Activated CD8-positive, alpha-beta memory T cell treated with anti-CD3 and anti-CD28 coated beads for 1 hour (primary cell): ENCODE measurements at regions not wholly inside any gene's neighbourhood (a gene's known extent, or its start where the extent isn't known, plus 50 kb on each side); places are given as distances from the start of the nearest gene placed in this dataset.
"Not testable (repeated sequence)": the region's sequence is repeated elsewhere in the genome, so short reads cannot be mapped to it uniquely, and the experiment has no call there.

Source experiments
- DNase-seq, 2 donors: peaks; one replicate each; pipeline ENCODE4 v3.0.0-alpha.2; 2020; ENCODE audit warnings: low read depth in 1 of 2; ENCODE audit errors: extremely low read depth in 1 of 2

DNA sequence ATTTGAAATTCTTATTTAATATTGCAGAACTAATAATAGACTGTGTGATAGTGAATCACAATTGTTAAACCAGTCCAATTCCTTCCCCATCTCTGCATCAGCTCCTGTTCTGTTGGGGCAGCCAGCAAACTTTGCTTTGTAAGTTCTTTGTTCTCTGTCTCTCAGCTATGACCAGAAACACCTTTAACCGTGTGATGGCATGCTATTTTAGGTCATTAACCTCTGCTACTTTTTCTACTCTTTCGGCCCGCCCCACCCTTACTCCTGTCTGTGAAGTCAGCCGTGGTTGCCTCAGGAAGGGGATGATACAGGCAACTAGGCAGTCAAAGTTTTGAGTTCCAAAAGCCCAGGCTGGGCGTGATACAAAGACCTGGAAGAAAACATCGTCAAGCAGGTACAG lies 51.3 kb upstream of the EGFL6 start:
- DNase-seq = no peak

DNA sequence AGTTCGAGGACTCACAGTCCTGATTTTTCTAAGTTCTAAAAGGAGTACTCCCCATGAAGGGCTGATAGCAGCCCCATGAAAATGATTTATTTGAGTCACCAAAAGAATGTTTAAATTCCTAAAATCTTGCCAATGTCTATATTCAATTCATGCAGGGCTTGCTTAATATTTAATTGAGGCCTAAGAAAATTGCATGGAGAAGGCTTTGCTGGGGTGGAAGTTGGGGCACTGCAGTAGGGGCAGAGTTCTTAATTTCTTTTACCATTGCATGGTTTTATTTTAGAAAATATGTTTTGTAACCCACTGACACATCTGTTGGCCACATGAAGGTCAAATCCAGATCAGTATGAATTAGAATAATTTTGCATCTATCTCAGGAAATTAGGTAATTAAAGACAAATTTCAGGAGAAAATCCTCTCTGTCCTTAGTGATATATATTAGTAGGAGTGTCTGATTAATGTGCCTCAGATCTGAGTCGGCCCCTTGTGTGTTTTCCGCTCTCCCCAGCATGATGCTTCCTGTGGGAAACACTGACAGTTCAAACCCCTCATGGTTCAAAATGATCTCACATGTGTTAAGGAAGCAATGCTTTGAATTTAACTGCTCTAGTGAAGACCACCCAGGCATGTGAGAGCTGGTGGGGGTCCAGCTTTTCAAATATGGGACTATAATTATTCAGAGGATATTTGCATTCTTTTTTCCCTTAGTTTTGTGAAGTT lies 54.0 kb upstream of the EGFL6 start:
- DNase-seq = no peak

DNA sequence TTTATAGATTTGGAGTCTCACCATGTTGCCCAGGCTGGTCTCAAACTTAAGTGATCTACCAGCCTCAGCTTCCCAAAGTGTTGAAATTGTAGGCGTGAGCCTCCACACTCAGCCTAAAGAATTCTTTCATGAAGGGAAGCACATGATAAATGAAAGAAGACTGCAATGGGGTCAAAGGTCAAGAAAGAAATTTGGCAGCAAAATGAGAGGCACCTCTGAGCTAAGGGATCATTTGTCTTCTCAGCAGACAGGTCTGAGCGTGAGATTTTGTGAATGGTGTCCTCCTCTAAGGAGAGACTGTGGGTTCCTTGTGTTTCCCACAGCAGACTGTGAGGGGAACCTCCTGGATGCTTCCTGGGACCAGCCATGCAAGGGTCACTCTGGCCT lies 57.5 kb upstream of the EGFL6 start:
- no peak for DNase-seq

DNA sequence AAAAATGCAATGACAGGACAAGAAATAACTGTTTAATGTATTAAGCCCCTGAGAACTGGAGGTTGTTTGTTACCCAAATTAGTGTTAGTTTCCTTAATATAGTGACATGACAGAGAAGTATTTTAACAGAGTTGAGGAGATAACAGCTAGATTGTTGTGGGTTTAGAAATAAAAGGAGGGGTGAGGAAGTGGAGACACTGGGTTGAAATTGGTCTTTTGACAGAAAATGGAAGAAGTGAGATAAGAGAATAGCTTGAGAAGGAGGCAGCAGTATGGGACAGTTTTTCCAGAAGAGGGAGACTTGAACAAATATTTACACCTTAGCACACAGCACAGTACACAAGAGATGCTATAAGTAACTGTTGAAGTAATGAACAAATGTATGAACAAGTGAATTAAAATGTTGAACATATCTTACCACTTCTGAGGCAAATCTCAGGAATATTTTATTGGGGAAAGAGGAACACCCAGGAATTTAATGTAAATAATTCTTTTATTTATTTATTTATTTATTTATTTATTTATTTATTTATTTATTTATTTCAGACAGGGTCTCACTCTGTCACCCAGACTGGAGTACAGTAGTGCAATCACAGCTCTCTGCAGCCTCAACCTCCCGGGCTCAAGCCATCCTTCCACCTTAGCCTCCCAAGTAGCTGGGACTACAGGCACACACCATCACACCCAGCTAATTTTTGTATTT lies 58.0 kb upstream of the EGFL6 start:
- no peak for DNase-seq

DNA sequence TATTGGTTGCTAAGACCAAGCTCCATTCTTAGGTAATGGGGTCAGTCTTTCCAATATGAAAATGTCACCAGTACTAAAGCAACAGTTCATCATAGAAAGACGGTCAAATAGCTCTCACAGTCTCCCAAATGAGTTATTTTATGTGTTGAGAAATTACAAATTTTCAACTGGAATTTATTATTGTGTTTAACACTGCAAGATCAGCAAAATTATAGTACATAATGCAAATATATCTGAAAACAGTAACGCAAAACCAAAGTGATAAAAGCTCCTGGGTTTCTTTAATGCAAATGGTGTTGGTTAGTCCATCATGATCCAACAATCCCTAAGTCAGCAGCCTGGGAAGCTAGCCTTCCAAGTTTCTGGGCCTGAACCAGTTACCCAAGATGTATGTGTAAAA lies 61.5 kb upstream of the EGFL6 start:
- DNase-seq = no peak

DNA sequence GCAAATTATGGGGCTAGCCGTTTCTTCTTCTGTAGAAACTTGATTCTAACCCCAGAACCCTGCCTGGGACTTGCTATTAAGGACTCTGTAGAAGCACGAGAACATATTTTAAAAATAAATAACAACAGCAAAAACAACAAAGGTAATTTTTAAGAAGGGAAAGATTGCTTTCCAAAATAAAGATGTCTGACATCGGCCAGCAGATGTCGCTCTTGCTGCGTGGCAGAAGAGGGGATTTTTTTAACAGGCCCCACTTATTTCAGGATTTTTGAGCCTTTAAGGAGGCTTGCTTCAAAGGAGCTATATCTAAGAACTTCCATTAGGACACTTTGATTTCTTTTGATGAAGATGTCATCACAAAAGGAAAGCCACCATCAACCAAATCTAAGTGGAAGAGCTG lies 62.8 kb upstream of the EGFL6 start:
- peak; percentile 11 to 23 for DNase-seq

DNA sequence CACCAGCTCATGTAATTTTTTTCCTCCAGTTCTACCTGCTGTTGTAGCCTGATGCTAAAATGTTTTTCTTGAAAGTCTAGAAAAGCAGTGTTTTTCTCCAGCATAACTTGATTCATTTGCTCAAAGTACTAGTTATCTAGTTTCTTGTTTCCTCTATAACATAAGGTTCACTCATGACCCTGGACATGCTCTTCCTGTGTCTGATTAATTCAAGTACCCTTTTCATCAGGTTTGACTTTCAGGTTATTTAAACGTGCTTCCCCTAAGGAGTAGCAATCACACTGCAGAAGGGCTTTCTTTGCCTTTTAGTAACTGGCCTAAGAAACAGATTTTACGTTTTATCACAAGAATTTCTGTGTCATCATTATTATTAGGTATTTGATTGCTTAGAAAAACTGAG lies 66.8 kb upstream of the EGFL6 start:
- no peak for DNase-seq

DNA sequence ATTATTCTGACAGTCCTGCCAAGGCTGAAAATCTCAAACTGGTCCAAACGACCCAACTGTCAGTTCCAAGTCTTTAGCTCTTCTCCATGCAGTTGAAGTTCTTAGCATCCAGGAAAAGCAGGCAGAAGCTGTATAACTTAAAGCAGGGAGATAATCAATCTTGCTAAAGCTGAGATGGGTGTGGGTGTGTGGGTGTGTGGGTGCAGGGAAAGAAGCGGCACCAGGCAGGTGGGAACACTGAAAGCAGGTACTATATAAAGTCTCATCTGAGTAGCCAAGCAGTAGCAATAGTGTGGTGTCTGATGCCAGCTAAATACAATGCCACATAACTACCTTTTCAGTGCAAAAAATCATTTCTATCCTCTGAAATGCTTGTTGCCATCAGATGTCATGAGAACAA lies 69.7 kb upstream of the EGFL6 start:
- DNase-seq = no peak

DNA sequence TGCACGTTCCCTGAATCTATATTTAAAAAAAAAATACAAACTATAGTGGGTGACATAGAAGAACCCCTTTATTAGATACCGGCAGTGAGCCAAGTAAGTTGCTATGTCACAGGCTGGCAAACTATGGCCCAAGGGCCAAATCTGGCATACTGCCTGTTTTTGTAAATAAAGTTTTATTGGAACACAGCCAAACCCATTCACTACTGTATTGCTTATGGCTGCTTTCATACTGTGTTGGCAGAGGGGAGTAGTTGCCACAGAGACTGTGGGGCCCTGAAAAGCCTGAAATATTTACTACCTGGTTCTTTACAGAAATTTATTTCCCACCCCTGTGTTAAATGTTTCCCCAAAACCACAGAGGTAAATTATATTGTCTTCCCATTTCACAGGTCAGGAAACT lies 71.2 kb upstream of the EGFL6 start:
- DNase-seq = no peak

DNA sequence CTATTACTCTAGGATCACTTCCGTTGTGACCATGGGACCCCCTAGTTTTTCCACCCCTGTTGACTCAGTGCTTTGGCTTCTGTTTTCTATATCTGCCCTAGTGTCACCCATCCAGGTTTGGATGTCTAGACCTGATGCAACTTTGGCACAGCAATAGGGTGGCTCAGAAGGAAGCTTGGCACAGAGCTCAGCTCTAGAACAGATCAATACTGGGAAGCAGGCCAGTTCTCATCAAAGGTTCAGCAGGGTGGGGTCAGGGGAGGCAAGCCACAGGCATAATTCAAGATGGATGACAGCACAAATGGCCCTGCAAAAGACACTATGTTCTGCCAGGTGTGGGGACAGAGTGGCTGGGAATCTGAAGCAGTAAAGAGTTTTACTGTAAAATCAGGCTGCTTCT lies 74.2 kb upstream of the EGFL6 start:
- no peak for DNase-seq

DNA sequence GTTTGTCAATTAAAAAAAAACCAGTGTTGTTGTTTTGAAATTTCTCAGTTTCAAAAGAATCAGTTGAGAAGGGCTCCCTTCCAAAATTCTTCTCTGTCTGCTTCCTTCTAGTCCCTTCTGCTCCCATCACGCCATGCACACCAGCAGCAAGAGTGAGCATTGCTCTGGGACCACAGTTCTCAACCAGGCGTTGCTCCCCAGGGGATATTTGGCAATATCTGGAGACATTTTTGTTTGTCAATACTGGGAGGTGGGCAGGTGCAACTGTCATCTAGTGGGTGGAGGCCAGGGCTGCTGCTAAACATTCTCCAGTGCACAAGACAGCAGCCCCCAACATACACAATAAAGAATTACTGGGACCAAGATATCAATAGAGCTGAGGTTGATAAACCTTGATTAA lies 74.8 kb upstream of the EGFL6 start:
- DNase-seq = no peak

DNA sequence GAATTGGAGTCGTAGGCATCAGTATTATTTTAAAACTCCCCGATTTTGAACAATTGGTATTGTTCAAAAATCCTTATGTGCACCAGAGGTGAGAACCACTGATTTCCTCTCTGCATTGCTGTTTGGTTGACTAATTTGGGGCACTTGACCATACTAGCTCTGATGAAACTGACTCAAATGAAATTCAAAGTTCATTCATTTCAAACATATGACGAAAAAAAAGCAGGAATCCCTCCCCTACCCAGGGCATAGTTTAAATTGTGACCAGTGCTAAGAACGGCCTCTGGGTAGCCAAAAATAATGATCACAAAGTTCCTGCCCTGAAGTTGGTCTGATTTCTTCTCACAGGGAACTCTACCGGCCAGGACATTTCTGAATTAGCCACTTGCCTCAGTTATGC lies 75.7 kb upstream of the EGFL6 start:
- DNase-seq = no peak

DNA sequence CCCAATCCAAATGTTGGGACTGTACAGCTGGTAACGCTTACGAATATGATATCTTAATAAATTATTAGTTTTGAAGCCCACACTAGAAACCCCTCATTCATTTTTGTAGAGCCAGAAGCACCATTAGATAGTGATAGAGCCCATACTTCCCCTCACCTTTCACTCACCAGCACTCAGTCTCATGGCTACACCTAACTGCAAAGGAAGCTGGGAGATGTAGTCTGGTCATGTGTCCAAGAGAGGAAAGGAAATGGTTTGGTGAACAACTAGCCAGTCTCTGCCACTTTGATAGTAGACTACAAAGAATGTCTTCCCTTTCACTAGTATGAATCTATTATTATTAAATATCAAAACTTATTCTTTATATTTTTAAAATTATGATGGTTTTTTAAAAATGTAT lies 77.1 kb upstream of the EGFL6 start:
- DNase-seq = no peak

DNA sequence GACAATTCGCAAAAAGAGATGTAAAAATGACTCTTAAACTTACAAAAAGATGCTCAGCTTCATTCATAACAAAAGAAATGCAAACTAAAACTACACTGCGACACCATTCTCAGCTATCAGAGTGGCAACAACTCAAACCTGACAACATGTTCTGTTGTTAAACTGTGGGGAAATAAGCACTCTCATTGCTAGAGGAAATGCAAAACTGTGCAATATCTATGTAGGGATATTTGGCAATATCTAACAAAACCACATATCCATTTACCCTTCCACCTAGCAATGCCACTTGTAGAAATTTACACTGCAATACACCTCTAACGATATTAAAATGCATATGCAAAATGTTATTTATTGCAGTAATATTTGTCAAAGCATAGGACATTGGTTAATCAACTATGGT lies 78.3 kb upstream of the EGFL6 start:
- no peak for DNase-seq

DNA sequence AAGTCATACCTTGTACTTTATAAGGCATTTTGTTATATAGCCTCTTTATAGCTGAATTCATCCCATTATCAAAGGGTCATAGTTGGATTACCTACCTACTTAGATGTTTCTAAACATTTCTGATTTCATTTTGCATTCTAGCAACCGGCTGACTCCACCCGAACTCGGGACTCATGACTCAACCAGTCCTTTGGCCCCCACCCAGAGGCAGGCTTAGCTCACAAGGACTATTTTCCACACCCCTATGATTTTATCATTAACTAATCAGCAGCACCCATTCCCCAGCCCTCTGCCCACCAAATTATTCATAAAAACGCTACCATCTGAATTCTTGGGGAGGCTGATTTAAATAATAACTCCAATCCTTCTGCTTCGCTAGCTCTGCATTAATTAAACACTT lies 79.9 kb upstream of the EGFL6 start:
- no peak for DNase-seq

DNA sequence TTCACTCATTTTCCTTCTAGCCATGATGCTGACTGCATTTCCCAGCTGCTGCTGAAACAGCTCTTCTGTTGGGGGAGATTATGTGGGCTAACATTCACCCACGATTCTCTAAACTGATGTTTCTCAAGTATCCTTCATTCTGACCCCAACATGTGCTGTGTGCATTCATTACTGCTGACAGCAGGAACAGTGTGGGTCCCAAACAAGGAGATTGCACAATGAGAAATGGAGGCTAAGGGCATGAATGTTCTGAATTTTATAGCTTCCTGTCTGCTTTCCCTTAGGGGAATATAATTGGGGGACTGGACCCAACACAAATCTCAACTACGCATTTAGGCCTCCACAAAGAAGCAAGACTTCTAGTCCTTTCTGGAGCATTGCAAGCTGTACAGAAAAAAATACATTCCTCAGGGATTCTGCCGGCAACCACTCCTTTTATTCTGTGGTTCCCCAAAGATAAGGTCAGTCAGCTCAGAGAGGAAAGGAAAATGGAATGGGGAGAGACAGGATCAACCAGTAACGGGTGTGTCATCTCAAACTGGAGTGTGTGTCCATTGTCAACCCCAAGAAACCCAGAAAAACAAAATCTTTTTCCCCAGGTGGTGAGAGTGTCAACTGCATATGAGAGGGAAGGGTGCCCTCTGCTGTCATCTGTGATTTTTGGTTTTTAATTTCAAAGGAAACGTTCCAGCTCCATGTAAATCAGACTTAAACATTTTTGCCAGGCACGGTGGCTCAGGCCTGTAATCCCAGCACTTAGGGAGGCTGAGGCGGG lies 81.5 kb upstream of the EGFL6 start:
- no peak for DNase-seq

DNA sequence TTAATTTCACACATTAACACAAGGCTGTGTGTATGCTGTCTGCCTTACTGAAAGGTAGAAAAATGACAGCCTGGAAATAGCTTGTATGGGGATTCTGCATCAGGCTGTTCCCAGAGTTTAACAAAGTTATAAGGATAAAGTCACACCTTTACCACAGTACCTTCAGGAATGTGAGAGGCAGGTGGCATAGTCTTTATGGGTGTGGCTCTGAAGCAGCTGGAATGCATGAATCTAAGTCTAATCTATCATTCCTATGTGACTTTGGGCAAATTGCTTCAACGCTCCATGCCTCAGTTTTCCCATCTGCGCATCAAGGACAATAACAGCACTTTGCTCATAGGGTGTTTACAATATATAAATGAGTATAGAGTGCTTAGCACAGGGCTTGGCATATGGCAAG lies 84.2 kb upstream of the EGFL6 start:
- no peak for DNase-seq

DNA sequence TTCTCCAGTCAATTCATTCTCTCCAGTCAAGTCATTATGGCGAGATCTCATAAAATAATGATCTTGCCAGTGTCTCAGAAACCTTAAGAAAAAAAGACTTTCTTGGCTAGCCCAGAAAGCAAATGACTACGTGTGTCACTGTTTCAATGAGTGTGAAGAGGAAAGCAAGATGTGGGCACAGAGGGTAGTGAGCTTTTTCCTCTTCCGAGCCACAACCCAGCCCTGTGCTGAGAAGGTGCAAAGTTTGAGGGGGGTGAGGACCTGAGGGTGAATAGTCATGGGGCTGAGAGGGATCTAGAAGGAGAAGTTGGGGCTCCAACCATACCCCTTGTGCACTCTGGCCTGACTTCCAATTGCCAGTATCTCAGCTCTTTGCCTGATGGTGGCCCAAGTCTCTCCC lies 85.6 kb upstream of the EGFL6 start:
- DNase-seq = no peak

DNA sequence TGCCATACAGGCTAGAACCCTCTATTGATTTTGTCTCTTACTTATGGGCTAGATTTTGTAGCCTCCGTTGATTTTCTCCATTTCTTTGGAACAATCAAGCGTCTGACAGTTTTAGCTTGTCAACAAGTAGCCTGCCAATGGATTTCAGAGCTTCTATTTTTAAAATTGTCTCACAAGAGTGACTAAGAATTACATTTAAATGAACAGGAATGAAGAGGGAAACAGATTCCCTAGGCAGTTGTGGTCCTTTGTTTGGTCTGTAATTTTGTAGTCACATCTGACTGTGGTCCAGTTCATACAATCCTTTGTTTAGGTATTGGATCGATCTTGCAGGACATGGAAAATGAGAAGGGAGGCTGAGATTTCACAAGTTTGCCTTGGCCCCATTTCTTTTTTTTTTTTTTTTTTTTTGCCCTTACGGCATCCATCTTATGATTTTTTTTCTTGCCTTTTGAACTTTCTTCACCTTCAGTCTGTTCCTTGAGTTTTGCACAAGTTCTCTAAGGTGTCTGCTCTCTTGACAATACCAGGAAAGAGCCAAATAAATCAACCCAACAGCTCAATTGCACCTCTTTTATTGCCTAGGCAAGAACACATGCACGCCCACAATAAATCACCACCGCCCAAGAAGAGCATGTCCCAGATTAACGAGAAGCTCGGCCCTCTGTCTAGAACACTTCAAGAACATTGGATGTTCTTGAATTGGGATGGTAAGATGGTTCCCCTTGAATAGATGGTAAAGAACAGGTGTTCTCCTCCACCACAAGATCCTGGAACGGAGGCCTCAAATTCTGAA lies 86.5 kb upstream of the EGFL6 start:
- DNase-seq = no peak

DNA sequence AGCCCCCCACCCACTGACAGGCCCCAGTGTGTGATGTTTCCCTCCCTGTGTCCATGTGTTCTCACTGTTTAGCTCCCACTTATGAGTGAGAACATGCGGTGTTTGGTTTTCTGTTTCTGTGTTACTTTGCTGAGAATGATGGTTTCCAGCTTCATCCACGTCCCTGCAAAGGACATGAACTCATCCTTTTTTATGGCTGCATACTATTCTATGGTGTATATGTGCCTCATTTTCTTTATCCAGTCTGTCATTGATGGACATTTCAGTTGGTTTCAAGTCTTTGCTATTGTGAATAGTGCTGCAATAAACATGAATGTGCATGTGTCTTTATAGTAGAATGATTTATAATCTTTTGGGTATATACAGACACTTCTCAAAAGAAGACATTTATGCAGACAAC lies 88.6 kb upstream of the EGFL6 start:
- DNase-seq = not testable (repeated sequence)

DNA sequence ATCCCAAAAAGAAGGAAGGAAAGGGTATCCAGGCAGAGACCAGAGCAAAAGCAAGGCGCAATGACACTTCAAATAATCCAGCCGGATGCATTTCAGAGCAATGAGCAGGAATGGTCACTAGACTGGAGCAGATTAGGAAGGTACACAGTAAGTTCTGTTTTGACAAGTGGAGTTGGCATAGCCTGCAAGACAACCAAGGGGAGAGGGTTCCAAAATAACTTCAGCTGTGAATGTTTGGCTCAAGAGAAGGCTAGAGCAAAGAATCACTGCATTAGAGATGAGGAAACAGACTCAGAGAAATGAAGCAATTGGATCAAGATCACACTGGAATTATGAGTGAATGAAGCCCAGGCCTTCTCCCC lies 90.0 kb upstream of the EGFL6 start:
- no peak for DNase-seq
